ENCODE measurements at regions not wholly inside any gene's neighbourhood (a gene's known extent, or its start where the extent isn't known, plus 50 kb on each side); places are given as distances from the start of the nearest gene placed in this dataset.

GRCh38 chr9:134251296-134252069, 74.8 kb upstream of the RXRA start:
- no peak for DNase-seq

GRCh38 chr9:134252084-134252830, 74.0 kb upstream of the RXRA start:
- DNase-seq, result no peak

GRCh38 chr9:134253606-134254205, 72.5 kb upstream of the RXRA start:
- DNase-seq, result no peak

GRCh38 chr9:134258332-134258731, 67.9 kb upstream of the RXRA start:
- no peak for DNase-seq

GRCh38 chr9:134258828-134259546, 67.3 kb upstream of the RXRA start:
- no peak for DNase-seq

- DNase-seq, result no peak
Observed at GRCh38 chr9:134259708-134260107, 66.5 kb upstream of the RXRA start.

GRCh38 chr9:134260801-134261200, 65.5 kb upstream of the RXRA start:
- no peak for DNase-seq

GRCh38 chr9:134262035-134262434, 64.2 kb upstream of the RXRA start:
- no peak for DNase-seq

- no peak for DNase-seq
Observed at GRCh38 chr9:134263596-134263995, 62.7 kb upstream of the RXRA start.

GRCh38 chr9:134264169-134264568, 62.1 kb upstream of the RXRA start:
- no peak for DNase-seq

GRCh38 chr9:134265078-134265477, 61.2 kb upstream of the RXRA start:
- no peak for DNase-seq

- no peak for DNase-seq
Observed at GRCh38 chr9:134266418-134266817, 59.8 kb upstream of the RXRA start.

- DNase-seq, result no peak
Observed at GRCh38 chr9:134267305-134267880, 58.9 kb upstream of the RXRA start.

GRCh38 chr9:134267881-134268724, 58.2 kb upstream of the RXRA start:
- DNase-seq, result no peak

GRCh38 chr9:134268747-134269146, 57.5 kb upstream of the RXRA start:
- no peak for DNase-seq

- no peak for DNase-seq
Observed at GRCh38 chr9:134271338-134272301, 54.6 kb upstream of the RXRA start.

GRCh38 chr9:134272302-134273023, 53.8 kb upstream of the RXRA start:
- DNase-seq, result no peak

GRCh38 chr9:134273647-134274046, 52.6 kb upstream of the RXRA start:
- DNase-seq, result no peak

GRCh38 chr9:134275375-134275774, 50.9 kb upstream of the RXRA start:
- DNase-seq, result no peak
